Subcutaneous abdominal adipose tissue (tissue), 5 donors: ENCODE measurements at regions not wholly inside any gene's neighbourhood (a gene's known extent, or its start where the extent isn't known, plus 50 kb on each side); places are given as distances from the start of the nearest gene placed in this dataset.
"Not testable (repeated sequence)": the region's sequence is repeated elsewhere in the genome, so short reads cannot be mapped to it uniquely, and the experiment has no call there.

Source experiments
- H3K27ac ChIP-seq: one replicate; pipeline ENCODE4 v1.7.0; 2013; ENCODE audit warnings: low read depth, mild to moderate bottlenecking, inconsistent platforms, low read length, moderate library complexity
- H3K27me3 ChIP-seq, 5 donors: one replicate each; pipeline ENCODE4 v1.7.0; 2013; ENCODE audit warnings: low read length in 5 of 5, inconsistent platforms in 1 of 5; ENCODE audit not compliant: control insufficient read depth in 5 of 5, insufficient read depth in 4 of 5
- H3K36me3 ChIP-seq, 5 donors: one replicate each; pipeline ENCODE4 v1.7.0; 2013; ENCODE audit warnings: low read length in 5 of 5; ENCODE audit not compliant: control insufficient read depth in 5 of 5, insufficient read depth in 5 of 5
- H3K4me1 ChIP-seq, 5 donors: one replicate each; pipeline ENCODE4 v1.7.0; 2013; ENCODE audit warnings: low read length in 5 of 5, mild to moderate bottlenecking in 3 of 5, moderate library complexity in 1 of 5; ENCODE audit not compliant: control insufficient read depth in 5 of 5, insufficient read depth in 5 of 5
- H3K4me3 ChIP-seq, 5 donors: one replicate each; pipeline ENCODE4 v1.7.0; 2013; ENCODE audit warnings: low read length in 5 of 5, low read depth in 1 of 5
- H3K9ac ChIP-seq, 5 donors: one replicate each; pipeline ENCODE4 v1.7.0; 2013; ENCODE audit warnings: low read length in 5 of 5, mild to moderate bottlenecking in 4 of 5, moderate library complexity in 3 of 5
- H3K9me3 ChIP-seq, 5 donors: one replicate each; pipeline ENCODE4 v1.7.0; 2013; ENCODE audit warnings: low read length in 5 of 5; ENCODE audit not compliant: control insufficient read depth in 5 of 5
- donor health status: healthy.
- donor health status: healthy.
- donor health status: healthy.
- donor health status: healthy.
- donor health status: healthy.

DNA sequence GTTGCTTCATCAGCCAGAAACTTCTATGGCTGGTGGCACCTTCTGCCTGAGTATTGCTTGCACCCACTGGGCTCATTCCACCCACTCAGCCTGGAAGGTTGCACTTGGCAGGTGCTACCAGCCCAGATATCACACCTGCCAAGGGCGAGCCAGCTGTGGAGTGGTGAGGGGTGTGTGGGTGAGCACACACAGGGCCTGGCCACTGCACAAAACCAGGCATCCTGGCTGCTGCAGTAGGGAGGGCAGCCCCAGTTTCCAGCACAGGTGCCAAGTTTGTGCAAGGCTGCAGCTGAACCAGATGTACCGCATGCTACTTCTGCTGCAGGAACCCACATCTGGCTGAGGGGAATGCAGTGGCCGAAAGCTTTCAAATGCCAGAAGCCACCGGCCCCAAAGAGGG is 1147.8 kb downstream of the FSCB start:
- Histone ChIP-seq H3K9ac (no peak overlapping the region), H3K4me3 (no peak overlapping the region), H3K27me3 (no peaks in the 10 kb centered on the region), H3K36me3 (no peaks in the 10 kb centered on the region), H3K27ac (no peak overlapping the region), H3K4me1 (no peaks in the 10 kb centered on the region), H3K9me3 (no peaks in the 10 kb centered on the region)

DNA sequence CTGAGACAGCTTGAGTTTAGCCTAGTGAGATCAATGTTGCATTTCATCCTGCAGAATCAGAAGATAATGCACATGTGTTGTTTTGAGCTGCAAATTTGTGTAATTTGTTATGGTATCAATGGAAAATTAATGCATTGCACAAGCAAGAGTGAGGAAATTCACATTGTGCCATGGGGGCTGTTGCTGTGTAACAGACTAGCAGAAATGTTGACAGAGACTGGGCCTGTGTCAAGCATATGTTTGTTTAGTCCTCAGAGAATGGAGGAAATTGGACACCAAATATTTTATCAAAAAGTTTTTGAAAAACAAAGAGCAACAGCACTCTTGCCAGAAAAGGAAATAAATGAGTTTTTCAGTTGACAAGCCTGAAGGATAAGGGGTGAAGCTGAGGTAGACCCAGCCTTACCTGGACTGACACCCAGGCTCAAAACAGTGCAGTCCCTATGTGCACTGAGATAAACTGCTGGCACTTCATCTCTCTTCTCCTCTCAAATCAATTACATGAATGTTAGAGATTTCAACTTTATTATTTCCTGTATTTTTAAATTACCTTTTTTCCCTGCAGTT is 1150.0 kb downstream of the FSCB start:
- no peak overlapping the region for H3K4me3 ChIP-seq
- H3K27me3 ChIP-seq = no peaks in the 10 kb centered on the region
- H3K36me3 ChIP-seq = no peaks in the 10 kb centered on the region
- H3K27ac ChIP-seq = no peak overlapping the region
- H3K9ac ChIP-seq = no peak overlapping the region
- no peaks in the 10 kb centered on the region for H3K4me1 ChIP-seq
- H3K9me3 ChIP-seq = no peaks in the 10 kb centered on the region

DNA sequence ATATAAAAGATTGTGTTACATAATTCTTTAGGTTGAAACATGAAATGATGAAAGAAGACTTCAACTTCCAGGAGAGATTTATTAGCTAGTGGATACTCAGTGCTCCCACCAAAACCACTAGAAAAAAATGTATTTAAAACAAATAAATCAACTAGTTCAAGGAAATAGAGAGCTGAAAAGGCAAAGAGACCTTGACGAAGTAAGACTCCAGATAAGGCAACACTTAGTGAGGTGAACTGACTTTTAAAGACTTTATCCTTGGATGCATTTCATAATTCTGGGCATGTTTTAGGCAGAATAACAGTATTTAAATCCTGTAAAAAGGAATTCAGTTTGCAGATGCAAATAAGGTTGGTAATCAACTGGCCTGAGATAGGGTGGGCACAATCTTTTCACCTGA is 1150.7 kb downstream of the FSCB start:
- Histone ChIP-seq H3K9ac (no peak overlapping the region), H3K9me3 (no peaks in the 10 kb centered on the region), H3K4me1 (no peaks in the 10 kb centered on the region), H3K4me3 (no peak overlapping the region), H3K27me3 (no peaks in the 10 kb centered on the region), H3K36me3 (no peaks in the 10 kb centered on the region), H3K27ac (no peak overlapping the region)

DNA sequence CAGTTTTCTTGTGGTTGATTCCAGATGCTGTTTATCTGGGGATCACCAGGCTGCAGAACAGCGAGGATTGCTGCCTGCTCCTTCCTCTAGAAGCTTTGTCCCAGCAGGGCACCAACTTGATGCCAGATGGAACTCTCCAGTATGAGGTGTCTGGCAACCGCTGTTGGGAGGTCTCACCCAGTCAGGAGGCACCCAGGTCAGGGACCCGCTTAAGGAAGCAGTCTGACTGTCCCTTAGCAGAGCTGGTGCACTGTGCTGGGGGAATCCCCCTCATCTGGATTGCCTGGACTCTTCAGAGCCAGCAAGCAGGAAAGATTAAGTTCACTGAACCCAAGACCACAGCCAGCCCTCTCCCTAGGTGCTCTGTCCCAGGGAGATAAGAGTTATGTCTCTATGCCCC is 1165.2 kb downstream of the FSCB start:
- Histone ChIP-seq H3K4me3 (no peak overlapping the region), H3K9ac (no peak overlapping the region), H3K36me3 (no peaks in the 10 kb centered on the region), H3K27me3 (no peaks in the 10 kb centered on the region), H3K27ac (no peak overlapping the region), H3K4me1 (no peaks in the 10 kb centered on the region), H3K9me3 (peaks cover 0 to 7% (median 0%) of the 10 kb centered on the region in 5 donors)

DNA sequence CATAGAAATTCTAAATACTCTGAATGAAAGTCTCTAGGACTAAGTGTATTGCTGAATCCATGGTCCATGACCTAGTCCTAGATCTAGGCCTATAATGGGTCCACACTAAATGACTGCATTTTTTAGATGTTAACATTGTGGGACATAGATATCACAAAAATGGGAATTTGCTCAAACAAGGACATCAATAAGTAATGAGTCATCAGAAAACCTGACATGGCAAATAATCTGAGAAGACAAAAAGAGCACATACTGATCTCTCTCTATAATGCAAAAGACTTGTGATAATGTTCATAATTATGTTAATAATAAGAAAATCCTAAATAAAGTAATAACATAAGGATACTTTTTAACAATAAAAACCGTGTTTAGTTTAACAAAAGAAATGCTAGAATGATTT is 1168.4 kb downstream of the FSCB start:
- H3K27me3 ChIP-seq = no peaks in the 10 kb centered on the region
- H3K36me3 ChIP-seq = no peaks in the 10 kb centered on the region
- H3K4me3 ChIP-seq = no peak overlapping the region
- H3K27ac ChIP-seq = no peak overlapping the region
- no peak overlapping the region for H3K9ac ChIP-seq
- H3K4me1 ChIP-seq = no peaks in the 10 kb centered on the region
- H3K9me3 ChIP-seq = peaks cover 0 to 7% (median 0%) of the 10 kb centered on the region in 5 donors

DNA sequence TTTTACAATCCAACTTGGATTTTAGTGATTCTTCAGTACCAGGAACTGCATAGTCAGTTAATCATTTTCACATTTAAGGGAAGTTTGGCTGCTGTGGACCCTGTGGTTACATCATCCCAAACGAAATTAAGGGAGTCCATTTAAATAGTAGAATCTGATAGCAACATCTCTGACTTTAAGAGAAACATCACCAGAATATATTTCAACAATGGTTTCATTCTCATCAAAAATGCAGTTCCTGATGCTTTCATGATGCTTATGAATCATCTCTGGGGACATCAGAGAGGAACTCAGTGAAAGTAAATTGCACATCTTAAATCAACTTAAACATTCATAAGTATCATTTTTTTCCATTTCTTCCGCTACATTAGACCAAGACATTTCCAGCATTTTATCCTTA is 1170.7 kb downstream of the FSCB start:
- no peaks in the 10 kb centered on the region for H3K27me3 ChIP-seq
- H3K4me1 ChIP-seq = no peaks in the 10 kb centered on the region
- H3K36me3 ChIP-seq = no peaks in the 10 kb centered on the region

DNA sequence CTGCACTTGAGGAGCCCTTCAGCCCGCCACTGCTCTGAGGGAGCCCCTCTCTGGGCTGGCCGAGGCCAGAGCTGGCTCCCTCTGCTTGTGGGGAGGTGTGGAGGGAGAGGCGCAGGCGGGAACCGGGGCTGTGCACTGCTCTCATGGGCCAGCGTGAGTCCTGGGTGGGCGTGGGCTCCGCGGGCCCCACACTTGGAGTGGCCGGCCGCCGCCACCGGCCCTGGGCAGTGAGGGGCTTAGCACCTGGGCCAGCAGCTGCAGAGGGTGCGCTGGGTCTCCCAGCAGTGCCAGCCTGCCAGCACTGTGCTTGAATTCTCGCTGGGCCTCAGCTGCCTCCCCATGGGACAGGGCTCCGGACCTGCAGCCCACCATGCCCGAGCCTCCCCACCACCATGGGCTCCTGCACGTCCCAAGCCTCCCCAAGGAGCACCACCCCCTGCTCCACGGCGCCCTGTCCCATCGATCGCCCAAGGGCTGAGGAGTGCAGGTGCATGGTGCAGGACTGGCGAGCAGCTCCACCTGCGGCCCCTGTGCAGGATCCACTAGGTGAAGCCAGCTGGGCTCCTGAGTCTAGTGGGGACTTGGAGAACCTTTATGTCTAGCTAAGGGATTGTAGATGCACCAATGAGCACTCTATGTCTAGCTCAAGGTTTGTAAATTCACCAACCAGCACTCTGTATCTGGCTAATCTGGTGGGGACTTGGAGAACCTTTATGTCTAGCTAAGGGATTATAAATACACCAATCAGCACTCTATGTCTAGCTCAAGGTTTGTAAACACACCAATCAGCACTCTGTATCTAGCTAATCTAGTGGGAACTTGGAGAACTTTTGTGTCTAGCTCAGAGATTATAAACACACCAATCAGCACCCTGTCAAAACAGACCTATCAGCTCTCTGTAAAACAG is 1180.3 kb downstream of the FSCB start:
- H3K4me1 ChIP-seq, H3K27me3 ChIP-seq, H3K36me3 ChIP-seq, H3K9ac ChIP-seq, H3K27ac ChIP-seq, H3K9me3 ChIP-seq, H3K4me3 ChIP-seq: not testable (repeated sequence)

More for the DNA sequence above, 1170.7 kb downstream of the FSCB start:
- Histone ChIP-seq H3K9ac (no peak overlapping the region), H3K4me3 (no peak overlapping the region), H3K27ac (no peak overlapping the region), H3K9me3 (no peaks in the 10 kb centered on the region)

DNA sequence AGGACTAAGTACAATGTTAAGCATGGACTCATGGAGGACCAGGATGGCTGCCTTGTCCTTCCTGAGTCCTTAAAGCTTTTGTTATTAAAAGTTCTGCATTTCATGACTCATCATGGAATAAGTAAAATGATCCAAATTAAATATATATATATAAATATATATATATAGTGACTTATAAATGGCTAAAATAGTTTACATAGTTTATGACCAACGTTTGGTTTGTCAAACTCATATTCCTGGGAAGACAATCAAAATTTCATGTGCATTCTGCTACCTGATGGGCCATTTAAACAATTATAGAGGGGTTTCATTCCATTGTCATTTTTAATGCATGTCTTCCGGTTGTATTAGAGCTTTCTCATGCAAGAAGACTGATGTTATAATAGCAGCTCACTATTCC is 1190.7 kb downstream of the FSCB start:
- no peaks in the 10 kb centered on the region for H3K9me3 ChIP-seq

DNA sequence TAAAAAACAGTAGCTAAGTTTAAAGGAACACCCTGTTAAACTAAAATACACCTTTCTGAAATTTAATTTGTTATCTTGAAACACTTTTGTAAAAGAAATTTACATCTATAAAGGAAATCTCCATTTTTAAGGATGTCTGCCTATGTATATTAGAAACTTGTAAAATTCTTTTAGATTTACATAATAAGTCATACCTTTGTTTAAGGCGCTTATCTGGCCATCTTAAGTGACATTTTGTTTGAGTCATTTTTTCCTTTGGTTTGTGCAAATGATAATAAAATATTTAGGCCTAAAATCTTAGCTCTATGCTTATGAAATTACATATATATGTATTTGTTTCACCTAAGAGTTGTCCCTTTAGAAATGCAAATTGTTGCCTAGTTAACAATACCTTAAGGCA is 1193.4 kb downstream of the FSCB start:
- Histone ChIP-seq H3K9me3 (no peaks in the 10 kb centered on the region), H3K36me3 (no peaks in the 10 kb centered on the region), H3K27ac (no peak overlapping the region), H3K27me3 (no peaks in the 10 kb centered on the region), H3K4me1 (no peaks in the 10 kb centered on the region), H3K9ac (no peak overlapping the region), H3K4me3 (no peak overlapping the region)

More for the DNA sequence above, 1190.7 kb downstream of the FSCB start:
- Histone ChIP-seq H3K9ac (no peak overlapping the region), H3K4me3 (no peak overlapping the region), H3K36me3 (peaks cover 0 to under 1% (median 0%) of the 10 kb centered on the region in 5 donors), H3K4me1 (no peaks in the 10 kb centered on the region), H3K27me3 (no peaks in the 10 kb centered on the region), H3K27ac (no peak overlapping the region)

DNA sequence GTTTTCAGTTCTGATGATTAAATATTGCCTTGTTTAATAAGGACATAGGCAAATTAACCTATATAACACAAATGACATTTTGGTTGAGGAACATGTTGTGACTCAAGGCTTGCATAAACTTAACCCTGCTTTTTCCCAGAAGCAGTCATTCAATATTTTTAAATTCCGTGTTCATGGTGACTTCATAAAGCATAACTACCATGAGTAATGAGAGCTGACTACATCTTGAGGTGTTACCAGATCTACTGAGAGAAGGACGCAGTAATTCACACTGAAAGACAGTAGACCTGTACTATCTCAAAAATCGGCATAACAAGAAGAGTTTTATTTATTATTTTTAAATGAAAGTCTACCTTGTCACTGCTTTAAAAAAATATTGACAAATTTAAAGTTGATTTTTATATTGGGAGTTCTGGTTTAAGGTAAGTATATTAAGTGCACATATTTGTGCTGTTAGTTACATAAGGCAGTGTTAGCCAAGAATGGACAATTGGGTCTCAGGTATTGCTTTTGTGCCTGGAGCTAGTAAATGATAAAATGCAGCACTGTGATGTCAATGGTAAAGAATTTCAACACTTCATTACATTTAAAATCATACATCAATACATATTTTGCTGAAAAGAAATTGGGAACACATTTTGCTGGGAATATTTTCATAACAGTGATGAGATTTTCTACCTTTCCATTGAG is 1198.5 kb downstream of the FSCB start:
- no peak overlapping the region for H3K9ac ChIP-seq
- H3K36me3 ChIP-seq = no peaks in the 10 kb centered on the region
- H3K9me3 ChIP-seq = no peaks in the 10 kb centered on the region
- no peaks in the 10 kb centered on the region for H3K27me3 ChIP-seq
- no peaks in the 10 kb centered on the region for H3K4me1 ChIP-seq
- H3K27ac ChIP-seq = no peak overlapping the region
- H3K4me3 ChIP-seq = no peak overlapping the region
